A673 (cell line): ENCODE measurements at regions not wholly inside any gene's neighbourhood (a gene's known extent, or its start where the extent isn't known, plus 50 kb on each side); places are given as distances from the start of the nearest gene placed in this dataset.

Experiments used
- EZH2 ChIP-seq: fragments of 200-600 bp; sonication (generic); IDR thresholded peaks from 2 replicates; pipeline ENCODE4 v1.6.1; 2017; ENCODE audit warnings: borderline replicate concordance, low read depth, mild to moderate bottlenecking, mixed read lengths, antibody characterized with exemption, low read length; ENCODE audit not compliant: poor library complexity, severe bottlenecking
- TF ChIP-seq, protein P1 (sequence below): fragments of 300-800, 200-600 bp; sonication (generic); conservative IDR thresholded peaks from 2 replicates; pipeline ENCODE4 v1.5.1; 2017; ENCODE audit warnings: low read depth, mild to moderate bottlenecking, antibody characterized with exemption, low read length, moderate library complexity, mixed read lengths

DNA sequence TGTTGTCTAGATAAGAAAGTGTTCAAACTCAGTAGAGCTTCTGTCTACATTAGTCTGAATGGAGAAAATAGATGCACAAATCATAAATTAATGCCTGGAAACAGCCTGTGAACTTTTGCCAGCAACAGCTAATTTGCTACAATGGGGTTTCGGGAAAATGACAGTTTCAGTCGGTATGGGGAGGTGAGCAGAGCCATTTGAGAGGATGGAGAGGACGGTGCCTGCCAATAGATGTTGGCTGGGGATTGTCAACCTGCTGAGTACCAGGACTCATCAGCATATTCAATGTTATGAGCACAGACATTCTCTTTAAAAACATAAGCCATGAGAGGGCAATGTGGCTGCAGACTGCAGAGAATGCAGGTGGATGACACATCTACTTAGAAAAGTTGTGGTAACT is 230.3 kb upstream of the PCDH18 start:
- TF ChIP-seq, protein P1, sequence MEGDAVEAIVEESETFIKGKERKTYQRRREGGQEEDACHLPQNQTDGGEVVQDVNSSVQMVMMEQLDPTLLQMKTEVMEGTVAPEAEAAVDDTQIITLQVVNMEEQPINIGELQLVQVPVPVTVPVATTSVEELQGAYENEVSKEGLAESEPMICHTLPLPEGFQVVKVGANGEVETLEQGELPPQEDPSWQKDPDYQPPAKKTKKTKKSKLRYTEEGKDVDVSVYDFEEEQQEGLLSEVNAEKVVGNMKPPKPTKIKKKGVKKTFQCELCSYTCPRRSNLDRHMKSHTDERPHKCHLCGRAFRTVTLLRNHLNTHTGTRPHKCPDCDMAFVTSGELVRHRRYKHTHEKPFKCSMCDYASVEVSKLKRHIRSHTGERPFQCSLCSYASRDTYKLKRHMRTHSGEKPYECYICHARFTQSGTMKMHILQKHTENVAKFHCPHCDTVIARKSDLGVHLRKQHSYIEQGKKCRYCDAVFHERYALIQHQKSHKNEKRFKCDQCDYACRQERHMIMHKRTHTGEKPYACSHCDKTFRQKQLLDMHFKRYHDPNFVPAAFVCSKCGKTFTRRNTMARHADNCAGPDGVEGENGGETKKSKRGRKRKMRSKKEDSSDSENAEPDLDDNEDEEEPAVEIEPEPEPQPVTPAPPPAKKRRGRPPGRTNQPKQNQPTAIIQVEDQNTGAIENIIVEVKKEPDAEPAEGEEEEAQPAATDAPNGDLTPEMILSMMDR = no peak
- no peak for TF ChIP-seq EZH2
